ENCODE measurements at regions not wholly inside any gene's neighbourhood (a gene's known extent, or its start where the extent isn't known, plus 50 kb on each side); places are given as distances from the start of the nearest gene placed in this dataset.

- TF ChIP-seq CTCF (IDR thresholded peaks at IDR 0.05 in 8 of 11, conservative IDR thresholded peaks at IDR 0.05 in 3 of 11) (no peak), POLR2AphosphoS5 (IDR thresholded peaks at IDR 0.05) (no peak)
These were observed 155.2 kb upstream of the PRSS1 start for GRCh38 chr7:142594078-142594477.

Measured in spleen (tissue), 7 donors.